ENCODE measurements at regions not wholly inside any gene's neighbourhood (a gene's known extent, or its start where the extent isn't known, plus 50 kb on each side); places are given as distances from the start of the nearest gene placed in this dataset.

GRCh38 chr13:44098559-44098958 is 218.9 kb downstream of the LACC1 start:
- Histone ChIP-seq H3F3A (ENCODE audit: low read depth) (no peaks in the 10 kb centered on the region), H3K9me3 (ENCODE audit: insufficient read depth, low read depth, low read length) (peaks cover 10% of the 10 kb centered on the region), H3K4me3 (ENCODE audit: low read length, poor library complexity, severe bottlenecking) (no peak overlapping the region), H3K4me1 (ENCODE audit: insufficient read depth, low read length, poor library complexity, severe bottlenecking) (peaks cover 3% of the 10 kb centered on the region), H3K27me3 (ENCODE audit: insufficient read depth, low read length, poor library complexity, severe bottlenecking) (no peaks in the 10 kb centered on the region), H3K4me2 (ENCODE audit: low read depth, low read length, poor library complexity, severe bottlenecking) (no peak overlapping the region), H2AFZ (ENCODE audit: low read length) (no peak overlapping the region), H3K9me2 (replicated peaks; ENCODE audit: low read depth, low read length) (no peaks in the 10 kb centered on the region), H3K36me3 (ENCODE audit: insufficient read depth, low read length) (no peaks in the 10 kb centered on the region), H3K79me2 (ENCODE audit: insufficient read depth, low read length) (no peaks in the 10 kb centered on the region), H3K9ac (ENCODE audit: low read depth, low read length, poor library complexity, severe bottlenecking) (no peak overlapping the region), H4K20me1 (ENCODE audit: insufficient read depth, low read length, poor library complexity, severe bottlenecking) (no peaks in the 10 kb centered on the region)
- TF ChIP-seq CTCF (conservative IDR thresholded peaks at IDR 0.05; ENCODE audit: low read length), result no peak
- TF ChIP-seq EZH2phosphoT487 (IDR thresholded peaks at IDR 0.05; ENCODE audit: borderline replicate concordance), result no peak

GRCh38 chr13:44101347-44102083 is 221.8 kb downstream of the LACC1 start:
- Histone ChIP-seq H3K79me2 (ENCODE audit: insufficient read depth, low read length) (no peaks in the 10 kb centered on the region), H3F3A (ENCODE audit: low read depth) (no peaks in the 10 kb centered on the region), H3K4me1 (ENCODE audit: insufficient read depth, low read length, poor library complexity, severe bottlenecking) (no peaks in the 10 kb centered on the region), H3K9me2 (replicated peaks; ENCODE audit: low read depth, low read length) (no peaks in the 10 kb centered on the region), H2AFZ (ENCODE audit: low read length) (no peak overlapping the region), H3K4me3 (ENCODE audit: low read length, poor library complexity, severe bottlenecking) (no peak overlapping the region), H3K9me3 (ENCODE audit: insufficient read depth, low read depth, low read length) (peaks cover 10% of the 10 kb centered on the region), H3K36me3 (ENCODE audit: insufficient read depth, low read length) (no peaks in the 10 kb centered on the region), H3K4me2 (ENCODE audit: low read depth, low read length, poor library complexity, severe bottlenecking) (no peak overlapping the region), H3K27me3 (ENCODE audit: insufficient read depth, low read length, poor library complexity, severe bottlenecking) (no peaks in the 10 kb centered on the region), H4K20me1 (ENCODE audit: insufficient read depth, low read length, poor library complexity, severe bottlenecking) (no peaks in the 10 kb centered on the region), H3K9ac (ENCODE audit: low read depth, low read length, poor library complexity, severe bottlenecking) (no peak overlapping the region)
- no peak for TF ChIP-seq CTCF (conservative IDR thresholded peaks at IDR 0.05; ENCODE audit: low read length)
- no peak for TF ChIP-seq EZH2phosphoT487 (IDR thresholded peaks at IDR 0.05; ENCODE audit: borderline replicate concordance)

GRCh38 chr13:44103429-44104196 is 223.9 kb downstream of the LACC1 start:
- H3K9me3 ChIP-seq (ENCODE audit: insufficient read depth, low read depth, low read length), result peaks cover 10% of the 10 kb centered on the region
- H4K20me1 ChIP-seq (ENCODE audit: insufficient read depth, low read length, poor library complexity, severe bottlenecking), result no peaks in the 10 kb centered on the region
- no peak overlapping the region for H2AFZ ChIP-seq (ENCODE audit: low read length)
- no peak overlapping the region for H3K4me3 ChIP-seq (ENCODE audit: low read length, poor library complexity, severe bottlenecking)
- TF ChIP-seq CTCF (conservative IDR thresholded peaks at IDR 0.05; ENCODE audit: low read length) (no peak), EZH2phosphoT487 (IDR thresholded peaks at IDR 0.05; ENCODE audit: borderline replicate concordance) (no peak)
- no peaks in the 10 kb centered on the region for H3K9me2 ChIP-seq (replicated peaks; ENCODE audit: low read depth, low read length)
- no peaks in the 10 kb centered on the region for H3K27me3 ChIP-seq (ENCODE audit: insufficient read depth, low read length, poor library complexity, severe bottlenecking)
- H3K9ac ChIP-seq (ENCODE audit: low read depth, low read length, poor library complexity, severe bottlenecking), result no peak overlapping the region
- H3K79me2 ChIP-seq (ENCODE audit: insufficient read depth, low read length), result no peaks in the 10 kb centered on the region
- no peak overlapping the region for H3K4me2 ChIP-seq (ENCODE audit: low read depth, low read length, poor library complexity, severe bottlenecking)
- H3K4me1 ChIP-seq (ENCODE audit: insufficient read depth, low read length, poor library complexity, severe bottlenecking), result no peaks in the 10 kb centered on the region
- no peaks in the 10 kb centered on the region for H3F3A ChIP-seq (ENCODE audit: low read depth)
- H3K36me3 ChIP-seq (ENCODE audit: insufficient read depth, low read length), result no peaks in the 10 kb centered on the region
